ENCODE measurements at regions not wholly inside any gene's neighbourhood (a gene's known extent, or its start where the extent isn't known, plus 50 kb on each side); places are given as distances from the start of the nearest gene placed in this dataset.
"Not testable (repeated sequence)": the region's sequence is repeated elsewhere in the genome, so short reads cannot be mapped to it uniquely, and the experiment has no call there.

- no peak for DNase-seq
These were observed 335.5 kb downstream of the MEX3B start for GRCh38 chr15:81710328-81710727.

- not testable (repeated sequence) for DNase-seq
These were observed 332.9 kb upstream of the TMC3 start for GRCh38 chr15:81706816-81707346.

GRCh38 chr15:81705727-81706126 is 331.7 kb upstream of the TMC3 start:
- not testable (repeated sequence) for DNase-seq

- no peak for DNase-seq
These were observed 312.0 kb upstream of the TMC3 start for GRCh38 chr15:81686021-81686420.

- no peak for DNase-seq
These were observed 311.2 kb upstream of the TMC3 start for GRCh38 chr15:81685237-81685636.

GRCh38 chr15:81680829-81681228 is 306.8 kb upstream of the TMC3 start:
- no peak for DNase-seq

GRCh38 chr15:81666839-81667238 is 292.8 kb upstream of the TMC3 start:
- no peak for DNase-seq

- DNase-seq, result no peak
These were observed 287.0 kb upstream of the TMC3 start for GRCh38 chr15:81660976-81661375.

- no peak for DNase-seq
These were observed 279.2 kb upstream of the TMC3 start for GRCh38 chr15:81653259-81653658.

- no peak for DNase-seq
These were observed 271.5 kb upstream of the TMC3 start for GRCh38 chr15:81645470-81645869.

- DNase-seq, result no peak
These were observed 269.8 kb upstream of the TMC3 start for GRCh38 chr15:81643771-81644170.

- no peak for DNase-seq
These were observed 268.5 kb upstream of the TMC3 start for GRCh38 chr15:81642451-81642990.

- not testable (repeated sequence) for DNase-seq
These were observed 262.1 kb upstream of the TMC3 start for GRCh38 chr15:81636064-81636463.

GRCh38 chr15:81633889-81634288 is 259.9 kb upstream of the TMC3 start:
- DNase-seq, result no peak

- DNase-seq, result no peak
These were observed 251.9 kb upstream of the TMC3 start for GRCh38 chr15:81625896-81626295.

GRCh38 chr15:81619002-81619401 is 245.0 kb upstream of the TMC3 start:
- no peak for DNase-seq

- DNase-seq, result no peak
These were observed 238.6 kb upstream of the TMC3 start for GRCh38 chr15:81612631-81613030.

- DNase-seq, result no peak
These were observed 237.7 kb upstream of the TMC3 start for GRCh38 chr15:81611679-81612078.

GRCh38 chr15:81608309-81608829 is 234.4 kb upstream of the TMC3 start:
- DNase-seq, result no peak

- DNase-seq, result no peak
These were observed 230.7 kb upstream of the TMC3 start for GRCh38 chr15:81604713-81605112.

GRCh38 chr15:81596159-81596865 is 222.3 kb upstream of the TMC3 start:
- DNase-seq, result no peak

- DNase-seq, result no peak
These were observed 221.7 kb upstream of the TMC3 start for GRCh38 chr15:81595752-81596151.

GRCh38 chr15:81589671-81590070 is 215.7 kb upstream of the TMC3 start:
- no peak for DNase-seq

GRCh38 chr15:81575436-81576123 is 201.6 kb upstream of the TMC3 start:
- DNase-seq, result no peak
